GM21447 (cell line): ENCODE measurements at regions not wholly inside any gene's neighbourhood (a gene's known extent, or its start where the extent isn't known, plus 50 kb on each side); places are given as distances from the start of the nearest gene placed in this dataset.

Source experiments
- ATAC-seq: cut with Tn5 transposase; IDR thresholded peaks from one replicate; pipeline ENCODE4 v1.9.1; 2021; ENCODE audit not compliant: unreplicated experiment

DNA sequence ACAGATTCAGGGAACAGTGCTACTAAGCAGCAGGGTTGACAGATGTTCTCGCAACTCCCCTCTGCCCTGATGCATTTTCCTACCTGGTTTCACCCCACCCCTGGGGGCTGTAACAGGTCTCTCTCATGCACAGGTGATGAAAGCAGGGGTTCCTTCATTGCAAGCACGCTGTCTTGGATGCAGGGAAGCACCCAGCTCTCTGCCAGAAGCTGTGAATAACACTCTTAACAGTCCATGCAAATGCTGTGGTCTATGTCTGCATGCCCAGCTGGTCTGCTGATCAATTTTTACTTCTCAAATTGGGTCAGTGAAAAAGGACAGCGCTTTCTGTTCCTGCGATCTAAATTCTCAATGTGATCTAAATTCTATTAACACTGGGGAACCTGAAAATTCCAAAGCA lies 246.3 kb upstream of the TSHZ3 start:
- no peak for ATAC-seq

DNA sequence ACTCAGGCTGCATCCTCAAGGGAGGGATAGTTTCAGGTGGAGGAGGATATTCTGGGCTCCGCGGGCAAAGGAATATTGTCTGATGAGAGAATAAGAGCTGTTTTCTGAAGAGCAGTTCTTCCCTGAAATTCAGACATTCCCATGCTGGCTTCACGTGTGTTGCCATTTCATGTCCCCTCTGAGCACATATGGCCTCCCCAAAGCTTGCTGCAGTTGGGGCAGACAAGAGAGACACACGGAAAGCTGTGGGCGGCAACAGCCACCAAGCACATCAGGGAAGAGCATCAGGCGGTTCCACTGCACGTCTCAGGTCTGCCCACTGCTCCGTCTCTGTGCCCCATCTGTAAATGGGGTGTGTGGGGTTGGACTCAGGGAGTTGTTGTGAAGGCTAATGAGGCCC lies 247.5 kb upstream of the TSHZ3 start:
- ATAC-seq: no peak

DNA sequence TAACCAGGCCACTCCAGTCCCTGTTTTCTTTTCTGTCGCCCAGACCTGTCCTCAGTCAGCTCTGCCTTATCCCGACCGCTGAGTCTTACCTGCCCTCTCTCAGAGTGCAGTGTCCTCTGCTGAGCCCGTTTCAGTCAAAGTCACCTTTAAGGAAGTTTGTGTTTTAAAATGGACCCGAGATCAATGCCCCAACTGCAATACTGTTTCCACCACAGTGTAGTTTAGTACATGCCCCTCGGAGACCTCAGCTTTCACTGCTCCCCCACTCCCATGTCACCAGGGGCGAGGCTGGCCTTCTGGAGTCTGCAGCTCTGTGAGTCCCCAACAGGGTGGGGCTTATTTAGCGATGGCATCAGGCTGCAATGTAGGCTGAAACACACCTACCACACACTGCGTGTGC lies 248.4 kb upstream of the TSHZ3 start:
- ATAC-seq: no peak

DNA sequence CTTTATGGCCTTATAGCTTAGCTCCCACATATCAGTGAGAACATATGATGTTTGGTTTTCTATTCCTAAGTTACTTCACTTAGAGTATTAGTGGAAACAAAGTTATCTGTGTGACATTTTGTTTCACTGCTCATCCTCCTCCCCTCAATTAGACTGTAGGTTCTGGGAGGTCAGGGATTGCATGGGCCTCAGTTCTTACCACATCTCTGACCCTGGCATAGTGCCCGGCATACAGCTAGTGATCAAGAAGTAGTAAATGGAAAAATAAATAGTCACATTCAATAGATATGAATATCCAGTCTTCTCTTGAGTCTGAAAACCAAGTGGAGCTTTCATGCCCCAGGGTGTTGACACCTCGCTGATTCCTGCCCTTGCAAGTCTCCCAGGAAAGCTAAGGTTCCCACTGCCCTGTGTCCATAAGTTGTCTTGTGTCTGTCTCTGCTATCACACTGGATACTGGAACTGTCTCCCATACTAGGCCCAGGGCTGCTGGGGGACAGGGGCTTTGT lies 249.5 kb upstream of the TSHZ3 start:
- ATAC-seq: no peak

DNA sequence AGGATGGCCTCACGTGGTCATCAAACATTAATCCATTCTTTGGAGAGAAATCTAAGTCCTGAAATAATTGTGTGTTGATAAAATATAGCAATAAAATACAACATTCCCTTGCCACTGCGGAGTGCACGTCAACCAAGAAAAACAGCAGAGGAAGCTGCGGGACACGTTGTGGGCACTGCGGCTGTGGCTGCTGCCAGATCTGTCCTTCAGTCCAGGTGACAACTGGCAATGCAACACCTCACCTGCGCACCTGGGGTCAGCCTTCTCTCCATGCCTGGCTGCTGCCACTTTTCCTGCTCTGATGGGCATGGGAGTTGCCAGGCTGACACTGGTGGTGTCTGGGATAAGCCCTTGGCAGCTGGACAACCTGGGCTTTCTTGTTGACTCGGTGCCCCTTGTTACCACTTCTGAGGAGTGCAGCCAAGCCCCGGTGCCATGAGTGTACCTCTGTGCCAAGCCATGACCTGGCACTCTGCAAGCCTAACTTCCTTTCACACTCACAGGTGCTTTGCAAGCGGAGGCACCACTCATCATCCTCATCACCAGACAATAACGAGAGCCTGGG lies 251.6 kb upstream of the TSHZ3 start:
- ATAC-seq: no peak

DNA sequence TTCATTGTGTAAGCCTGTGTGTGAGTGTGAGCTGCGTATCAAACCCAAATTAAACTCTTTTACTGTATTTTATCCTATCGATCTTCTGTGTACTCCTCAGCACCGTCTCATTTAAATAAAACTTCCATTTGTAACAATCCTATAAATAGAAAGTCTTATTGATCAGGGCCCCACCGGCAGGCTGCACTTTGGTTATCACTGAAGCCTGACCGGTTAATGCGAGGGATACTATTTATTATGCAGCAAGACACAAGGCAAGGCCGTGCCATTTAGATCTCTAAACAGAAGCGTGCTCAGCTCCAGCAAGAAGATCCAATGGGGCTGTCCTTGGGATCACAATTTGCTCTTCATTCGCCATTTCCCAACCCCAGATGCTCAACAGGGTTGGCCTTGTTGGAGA lies 252.6 kb upstream of the TSHZ3 start:
- ATAC-seq: no peak

DNA sequence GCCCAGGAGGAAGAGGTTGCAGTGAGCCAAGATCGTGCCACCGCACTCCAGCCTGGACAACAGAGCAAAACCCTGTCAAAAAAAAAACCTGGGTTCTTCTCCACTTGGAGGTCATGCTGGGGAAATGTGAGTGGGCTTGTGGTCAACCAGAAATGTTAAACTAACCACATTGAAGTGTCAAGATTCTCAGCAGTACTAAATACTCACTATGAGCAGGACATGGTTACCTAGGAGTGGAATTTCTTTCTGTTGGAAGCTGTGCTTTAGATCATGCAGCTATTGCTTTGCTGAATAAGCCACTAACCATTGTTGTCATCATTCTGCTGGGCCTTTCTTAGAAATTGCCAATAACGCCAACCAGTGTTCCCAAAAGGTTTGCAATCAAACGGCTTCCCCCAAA lies 253.3 kb upstream of the TSHZ3 start:
- no peak for ATAC-seq

DNA sequence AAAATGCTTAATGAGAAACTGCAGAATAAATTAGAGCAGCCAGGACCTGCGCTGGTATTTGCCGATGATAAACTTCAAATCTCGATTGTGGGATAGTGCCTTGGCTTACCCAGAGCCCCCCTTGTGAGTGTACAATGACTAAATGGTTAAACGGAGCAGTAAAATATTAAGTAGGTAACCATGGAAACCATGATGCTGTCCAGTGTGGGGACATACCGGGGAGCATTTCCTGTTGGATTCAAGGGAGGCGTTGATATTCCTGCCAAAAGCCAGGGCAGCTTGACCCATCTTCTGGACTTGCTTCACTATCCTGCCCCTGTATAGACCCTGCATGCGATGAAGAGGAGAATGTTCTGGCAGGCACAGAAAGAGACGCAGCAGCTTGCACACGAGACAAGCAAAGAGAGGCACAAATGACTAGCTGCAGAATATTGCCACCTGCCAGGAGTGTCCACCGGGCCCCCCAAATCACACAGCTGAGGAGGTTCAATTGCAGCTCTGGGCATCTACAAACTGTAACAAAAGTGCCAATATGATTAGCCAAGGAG lies 255.3 kb upstream of the TSHZ3 start:
- no peak for ATAC-seq

DNA sequence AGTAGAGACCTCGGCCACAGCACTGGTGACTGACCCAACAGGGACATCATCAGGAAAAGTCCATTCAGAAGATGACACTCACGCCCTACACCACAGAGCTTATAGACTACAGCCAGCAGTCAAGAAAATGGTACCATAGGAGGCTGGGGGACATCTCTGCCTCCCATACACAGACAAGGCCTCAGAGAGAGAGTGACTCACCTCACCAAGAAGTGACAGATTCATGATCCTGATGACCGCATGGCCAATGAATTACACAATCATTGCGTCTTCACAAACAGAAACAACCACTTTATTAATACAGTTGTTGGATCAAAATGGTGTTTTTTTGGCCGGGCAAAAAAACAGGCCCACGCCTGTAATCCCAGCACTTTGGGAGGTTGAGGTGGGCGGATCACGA lies 260.8 kb upstream of the TSHZ3 start:
- no peak for ATAC-seq

DNA sequence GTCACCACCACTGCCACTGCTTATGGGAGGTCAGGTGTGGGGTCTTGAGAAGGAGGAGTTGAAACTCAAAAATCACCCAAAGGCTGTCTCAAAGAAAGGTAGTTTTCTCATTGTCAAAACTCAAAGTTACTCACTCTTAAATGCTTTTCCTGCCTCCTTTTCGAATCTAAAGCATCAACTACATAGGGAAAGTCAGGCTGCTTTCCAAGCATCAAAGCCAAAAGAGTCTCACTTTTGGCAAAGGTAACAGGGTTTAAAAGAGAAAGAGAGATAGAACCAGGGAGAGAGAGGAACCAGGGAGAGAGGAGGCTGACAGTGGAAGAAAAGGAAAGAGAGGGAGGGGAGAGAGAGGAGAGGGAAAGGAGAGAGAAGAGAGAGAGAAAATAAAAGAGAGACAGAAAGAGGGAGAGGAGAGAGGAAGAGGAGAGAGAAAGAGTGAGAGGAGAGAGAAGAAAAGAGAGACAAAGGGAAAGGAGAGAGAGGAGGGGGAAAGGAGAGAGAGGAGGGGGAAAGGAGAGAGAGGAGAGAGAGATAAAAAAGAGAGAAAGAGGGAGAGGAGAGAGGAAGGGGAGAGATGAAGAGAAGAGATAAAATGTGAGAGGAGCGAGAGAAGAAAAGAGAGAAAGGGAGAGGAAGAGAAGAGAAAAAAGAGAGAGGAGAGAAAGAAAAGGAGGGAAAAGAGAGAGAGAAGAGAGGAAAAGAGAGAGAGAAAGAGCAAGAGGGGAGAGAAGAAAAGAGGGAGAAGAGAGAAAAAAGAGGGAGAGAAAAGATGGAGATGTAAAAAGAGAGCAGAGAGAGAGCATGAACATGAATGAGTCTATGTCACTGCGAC lies 262.0 kb upstream of the TSHZ3 start:
- ATAC-seq: no peak

DNA sequence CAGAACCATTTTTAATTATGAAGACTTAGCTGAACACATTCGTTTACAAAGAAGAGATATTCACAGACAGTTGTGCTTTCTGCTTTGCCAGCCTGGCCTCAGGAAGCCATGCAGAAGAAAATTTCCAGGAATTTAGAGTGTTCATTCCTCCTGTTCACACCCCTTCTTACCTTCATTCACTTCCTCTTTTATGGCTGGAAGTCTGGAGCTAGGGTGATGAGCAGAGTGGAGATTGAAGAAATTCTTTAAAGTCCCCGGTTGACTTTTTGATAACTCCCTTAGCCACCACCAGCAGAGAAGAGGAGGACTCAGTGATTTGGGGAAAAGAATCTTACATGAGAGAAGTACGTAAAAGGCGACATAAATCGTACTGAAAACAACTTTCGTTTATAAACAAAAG lies 263.6 kb upstream of the TSHZ3 start:
- no peak for ATAC-seq

DNA sequence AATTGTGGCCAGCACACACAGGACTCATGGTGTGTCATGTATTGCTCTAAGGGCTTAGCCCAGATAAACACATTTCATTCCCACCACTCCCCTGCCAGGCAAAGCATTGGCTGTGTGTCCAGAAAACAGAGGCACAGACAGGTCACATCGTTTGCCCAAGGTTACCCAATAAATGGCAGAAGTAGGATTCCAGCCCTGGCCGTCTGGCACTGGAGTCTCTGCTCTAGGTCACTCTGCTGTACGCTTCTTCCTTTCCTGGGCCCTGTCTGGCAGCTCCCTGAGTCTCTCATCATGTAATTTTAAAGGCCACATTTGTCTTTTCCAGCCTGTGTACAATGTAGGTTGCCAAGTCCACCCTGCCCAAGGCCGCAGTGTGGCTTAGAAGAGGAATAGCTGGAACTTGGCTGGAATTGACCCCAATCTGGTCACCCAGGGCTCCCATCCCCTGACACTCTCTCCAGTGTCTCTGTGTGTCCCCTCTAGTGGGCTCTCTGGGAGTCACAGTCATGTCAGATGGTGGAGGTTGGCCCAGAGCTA lies 264.5 kb upstream of the TSHZ3 start:
- ATAC-seq: no peak

DNA sequence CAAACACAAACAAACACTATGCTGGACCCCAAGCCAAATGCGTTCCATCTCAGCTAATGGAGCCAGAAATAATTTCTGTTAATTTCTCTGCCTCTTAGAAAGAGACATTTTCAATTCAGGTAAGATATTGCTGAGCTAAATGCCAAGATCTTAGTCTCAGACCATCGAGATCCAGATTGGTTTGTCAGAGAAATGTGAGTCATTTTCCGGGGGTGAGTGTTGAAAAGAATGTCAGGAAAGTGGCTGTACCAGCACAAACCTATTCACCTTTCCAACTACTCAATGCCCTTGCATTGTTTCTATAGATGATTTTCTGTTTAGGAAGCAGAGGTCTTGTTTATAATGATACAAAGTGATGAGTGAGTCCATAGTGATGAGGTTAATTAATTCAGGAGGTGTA lies 266.8 kb upstream of the TSHZ3 start:
- no peak for ATAC-seq

DNA sequence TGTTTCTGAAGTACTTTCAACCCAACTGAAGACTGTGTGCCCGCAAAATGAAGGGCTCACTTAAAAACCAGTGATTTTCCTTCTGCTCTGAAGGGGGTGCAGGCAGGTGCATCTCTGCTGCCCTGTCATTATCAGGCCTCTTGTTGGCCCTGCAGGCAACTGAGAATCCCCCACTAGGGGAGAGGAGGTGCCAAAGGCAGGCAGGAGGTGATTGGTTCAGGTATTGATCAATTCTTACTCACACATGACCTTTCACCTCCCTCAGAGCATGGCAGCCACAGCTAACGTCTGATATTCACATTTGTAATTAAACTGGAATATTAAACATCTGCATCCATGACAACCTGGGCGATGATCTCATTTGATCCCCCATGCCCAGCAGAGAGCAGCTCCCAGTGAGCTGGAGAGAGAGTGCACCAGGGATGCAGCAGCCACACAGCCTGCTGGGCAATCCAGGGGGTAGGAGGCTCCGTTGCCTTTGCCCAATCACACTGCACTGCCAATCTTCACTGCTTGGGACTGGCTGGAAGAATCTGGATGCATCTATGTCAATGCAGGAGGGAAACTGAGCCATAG lies 267.9 kb upstream of the TSHZ3 start:
- ATAC-seq: no peak

DNA sequence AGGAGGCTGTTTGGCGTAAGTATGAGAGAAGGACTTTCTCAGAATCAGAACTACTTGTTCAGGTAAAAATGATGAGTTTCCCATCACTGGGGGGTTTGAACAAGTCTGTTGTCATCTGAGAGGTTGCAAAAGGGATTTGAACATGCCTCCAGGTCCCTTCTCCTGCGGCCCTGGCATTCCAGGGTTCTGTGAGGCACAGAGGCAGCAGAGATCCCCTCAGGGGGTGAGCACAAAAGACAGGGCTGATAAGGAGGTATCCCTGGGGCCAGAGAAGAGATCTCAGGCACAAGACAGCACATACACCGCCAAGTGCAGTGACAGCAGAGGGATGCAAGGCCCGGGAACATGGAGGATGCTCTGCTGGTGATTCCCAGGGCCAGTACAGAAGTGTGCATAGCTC lies 275.8 kb upstream of the TSHZ3 start:
- no peak for ATAC-seq

DNA sequence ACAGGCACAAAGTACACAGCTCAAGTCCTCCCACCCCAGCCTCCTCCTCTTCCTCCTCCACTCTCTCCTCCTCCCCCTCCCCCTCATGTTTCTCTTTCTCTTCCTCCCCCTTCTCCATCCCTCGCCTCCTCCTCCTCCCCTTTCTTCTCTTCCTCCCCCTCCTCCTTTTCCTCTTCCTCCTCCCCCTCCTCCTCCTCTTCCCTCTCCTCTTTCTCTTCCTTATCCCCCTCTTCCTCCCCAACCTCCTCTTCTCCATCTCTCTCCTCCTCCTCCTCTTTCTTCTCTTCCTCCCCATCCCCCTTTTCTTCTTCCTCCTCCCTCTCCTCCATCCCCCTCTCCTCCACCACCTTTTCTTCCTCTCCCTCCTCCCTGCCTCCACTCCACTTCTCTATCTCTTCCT lies 276.3 kb upstream of the TSHZ3 start:
- no peak for ATAC-seq

DNA sequence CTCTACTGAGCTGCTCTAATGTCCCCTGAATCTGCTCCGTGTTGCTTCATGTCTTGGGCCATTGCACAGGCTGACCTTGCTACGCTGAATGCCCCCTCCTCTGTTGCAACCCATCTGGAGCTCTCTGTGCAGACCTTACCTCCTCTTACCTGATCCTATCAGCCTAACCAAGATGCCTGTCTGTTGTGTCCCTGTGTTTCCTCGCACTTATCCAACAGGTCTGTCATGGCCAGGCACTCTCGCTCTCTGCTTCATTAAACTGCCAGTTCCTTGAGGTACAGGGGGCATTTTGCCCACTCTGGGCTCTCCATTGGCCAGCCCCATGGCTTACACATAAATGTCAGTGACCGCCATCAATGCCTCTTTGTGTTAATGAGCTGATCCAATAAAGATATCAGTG lies 277.7 kb upstream of the TSHZ3 start:
- ATAC-seq: no peak

DNA sequence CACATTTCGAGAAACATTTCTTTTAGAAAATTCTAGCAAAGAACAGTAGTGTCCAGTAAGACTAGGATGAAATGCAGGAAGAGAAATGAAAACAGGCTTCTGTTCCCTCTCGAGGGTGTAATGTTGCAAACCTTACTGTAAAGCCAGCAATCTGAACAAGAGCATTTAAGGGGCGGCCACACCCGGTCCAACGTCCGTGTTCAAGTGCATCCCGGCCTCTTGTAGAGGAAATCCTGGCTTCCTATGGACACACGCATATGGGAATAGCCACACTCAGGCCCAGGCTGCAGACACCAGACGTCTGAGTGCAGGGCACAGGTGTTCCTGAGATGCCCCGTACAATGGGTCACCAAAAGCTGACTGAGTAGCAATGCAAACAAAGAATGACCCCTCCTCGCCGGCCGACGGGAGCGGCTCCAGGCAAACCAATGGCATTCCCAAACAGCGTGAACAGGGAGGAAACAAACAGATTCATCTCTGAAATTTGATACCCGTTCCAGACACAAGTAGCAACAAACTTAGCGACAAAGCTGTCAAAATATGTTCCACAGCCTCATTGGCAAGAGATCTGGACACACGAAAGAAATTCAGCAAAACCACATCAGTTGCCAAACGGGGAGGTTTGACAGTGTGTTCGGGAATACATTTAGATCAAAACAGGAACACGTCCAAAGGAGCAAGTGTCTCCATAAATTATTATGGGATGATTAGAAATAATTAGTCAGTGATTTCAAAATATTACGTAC lies 278.6 kb upstream of the TSHZ3 start:
- ATAC-seq: no peak

DNA sequence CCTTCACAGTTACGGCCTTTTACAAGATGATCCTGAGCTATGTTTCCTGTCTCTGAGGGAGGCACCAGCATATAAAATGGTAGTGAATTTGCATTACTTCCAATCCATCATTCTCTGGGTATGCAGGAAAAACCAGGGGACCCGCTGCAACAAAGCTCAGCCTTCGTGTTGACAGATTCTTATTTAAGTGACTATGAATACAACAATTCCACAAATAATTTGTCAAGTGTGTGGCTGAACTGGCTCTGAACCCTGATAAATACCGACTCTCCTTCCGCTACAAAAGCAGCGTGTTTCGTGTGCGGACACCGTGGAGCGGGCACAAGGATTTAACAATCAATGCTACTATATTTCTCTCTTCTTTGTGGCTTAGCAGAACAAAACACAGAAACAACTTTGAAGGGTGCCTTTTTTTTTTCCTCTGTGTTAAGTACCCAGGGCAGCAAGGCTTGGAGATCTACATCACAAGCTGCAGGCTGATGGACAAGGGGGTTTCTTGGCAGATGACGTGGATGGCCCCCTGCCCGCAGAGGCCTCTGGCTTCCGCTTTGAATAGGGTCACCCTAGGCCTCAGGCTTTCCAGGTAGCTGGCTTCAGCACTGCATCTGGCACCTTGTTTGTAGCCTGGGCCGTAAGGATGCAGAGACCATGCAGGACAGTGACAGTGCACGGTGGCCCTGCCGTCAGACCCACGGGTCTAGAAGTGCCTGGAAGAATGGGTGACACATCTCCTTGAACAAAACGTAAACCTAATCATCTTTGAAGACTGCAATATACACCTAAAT lies 280.5 kb upstream of the TSHZ3 start:
- ATAC-seq: no peak

DNA sequence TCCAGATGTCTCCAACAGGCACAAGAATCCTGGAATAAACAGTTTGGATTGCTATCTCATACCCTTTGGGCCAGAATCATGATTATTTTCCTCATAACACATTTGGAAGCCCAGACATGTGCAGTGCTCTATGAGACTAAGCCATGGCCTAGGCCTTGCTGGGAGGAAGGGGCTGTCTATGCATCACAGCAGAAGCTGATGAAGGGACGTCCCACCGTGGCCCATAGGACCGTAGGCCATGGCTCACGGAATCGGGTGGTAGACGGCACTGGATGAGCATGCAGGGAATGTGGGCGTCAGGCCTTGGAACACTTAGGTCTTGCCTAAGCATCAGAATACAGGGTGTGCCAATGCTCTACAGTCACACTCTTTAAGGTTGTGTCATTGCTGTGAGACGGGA lies 283.8 kb upstream of the TSHZ3 start:
- no peak for ATAC-seq
